Neural cell (in vitro differentiated cells): ENCODE measurements at regions not wholly inside any gene's neighbourhood (a gene's known extent, or its start where the extent isn't known, plus 50 kb on each side); places are given as distances from the start of the nearest gene placed in this dataset.

Experiments
- CTCF ChIP-seq: fragments of 450-650 bp; IDR thresholded peaks from 2 replicates; pipeline ENCODE4 v1.5.1; 2014; ENCODE audit warnings: antibody characterized with exemption, mild to moderate bottlenecking, moderate library complexity; ENCODE audit not compliant: poor library complexity, severe bottlenecking
- EZH2 ChIP-seq: fragments of 200-600, 300-800 bp; shearing (Covaris generic), sonication (generic); IDR thresholded peaks from 2 replicates; pipeline ENCODE4 v1.6.1; 2014; ENCODE audit warnings: antibody characterized with exemption, low read length, borderline replicate concordance, mild to moderate bottlenecking; ENCODE audit not compliant: insufficient read depth, poor library complexity, severe bottlenecking
- REST ChIP-seq: IDR thresholded peaks from 2 replicates; pipeline ENCODE4 v1.6.1; 2012; ENCODE audit warnings: borderline replicate concordance

GRCh38 chr18:7291046-7291445 is 60.2 kb downstream of the LRRC30 start:
- TF ChIP-seq CTCF (no peak), REST (no peak), EZH2 (no peak)
